H4 (cell line): ENCODE measurements at regions not wholly inside any gene's neighbourhood (a gene's known extent, or its start where the extent isn't known, plus 50 kb on each side); places are given as distances from the start of the nearest gene placed in this dataset.
"Not testable (repeated sequence)": the region's sequence is repeated elsewhere in the genome, so short reads cannot be mapped to it uniquely, and the experiment has no call there.

ENCODE experiments used
- DNase-seq: peaks from one replicate; pipeline ENCODE4 v3.0.0-alpha.2; 2015; ENCODE audit warnings: low spot score

GRCh38 chr6:6091608-6092002 lies 84.9 kb upstream of the NRN1 start:
- DNase-seq = no peak

GRCh38 chr6:6090861-6091607 lies 84.3 kb upstream of the NRN1 start:
- DNase-seq = no peak

- no peak for DNase-seq
These were observed 79.4 kb upstream of the NRN1 start for GRCh38 chr6:6085928-6086668.

- no peak for DNase-seq
These were observed 74.2 kb upstream of the NRN1 start for GRCh38 chr6:6080975-6081374.

- DNase-seq = no peak
These were observed 67.5 kb upstream of the NRN1 start for GRCh38 chr6:6074190-6074589.

GRCh38 chr6:6068157-6068556 lies 61.4 kb upstream of the NRN1 start:
- DNase-seq = not testable (repeated sequence)

- no peak for DNase-seq
These were observed 51.3 kb upstream of the NRN1 start for GRCh38 chr6:6058054-6058444.

- DNase-seq = peak; percentile 38
These were observed 50.8 kb upstream of the NRN1 start for GRCh38 chr6:6057442-6058053.
